Fibroblast of lung (primary cell): ENCODE measurements at regions not wholly inside any gene's neighbourhood (a gene's known extent, or its start where the extent isn't known, plus 50 kb on each side); places are given as distances from the start of the nearest gene placed in this dataset.
A peak's percentile ranks its signal among the peaks of the same experiment; 100 is the strongest.

Source experiments
- DNase-seq, 2 donors: peaks; one replicate each; pipeline versions ENCODE4 v3.0.0 to v3.0.0-alpha.2; 2010; ENCODE audit warnings: low read depth in 2 of 2
- H2AFZ ChIP-seq: 2 replicates; pipeline ENCODE4 v1.5.1; 2012; ENCODE audit warnings: low read length, control low read depth, inconsistent platforms
- H3K27ac ChIP-seq: 2 replicates; pipeline ENCODE4 v1.5.1; 2011; ENCODE audit warnings: low read length, control low read depth; ENCODE audit not compliant: insufficient read depth
- H3K27me3 ChIP-seq: 2 replicates; pipeline ENCODE4 v1.5.1; 2011; ENCODE audit warnings: mild to moderate bottlenecking, low read length; ENCODE audit not compliant: control insufficient read depth, insufficient read depth
- H3K36me3 ChIP-seq: 2 replicates; pipeline ENCODE4 v1.5.1; 2011; ENCODE audit warnings: low read length; ENCODE audit not compliant: control insufficient read depth, insufficient read depth
- H3K4me1 ChIP-seq: 2 replicates; pipeline ENCODE4 v1.5.1; 2011; ENCODE audit warnings: low read length; ENCODE audit not compliant: control insufficient read depth, insufficient read depth; ENCODE audit errors: extremely low read depth
- H3K4me2 ChIP-seq: 2 replicates; pipeline ENCODE4 v1.5.1; 2011; ENCODE audit warnings: low read length, control low read depth; ENCODE audit not compliant: insufficient read depth; ENCODE audit errors: extremely low read depth
- H3K4me3 ChIP-seq, 4 experiments: fragments of 200-600 bp in 1 of 4; sonication (generic) in 1 of 4; replicated peaks in 1 of 4; 2 replicates each; pipeline ENCODE4 v1.5.1; 2011 to 2016; ENCODE audit warnings: low read length in 4 of 4, low read depth in 3 of 4, mild to moderate bottlenecking in 3 of 4, control low read depth in 2 of 4, inconsistent platforms in 1 of 4, mixed read lengths in 1 of 4; ENCODE audit not compliant: insufficient read depth in 1 of 4; ENCODE audit errors: control extremely low read depth in 1 of 4
- H3K79me2 ChIP-seq: 2 replicates; pipeline ENCODE4 v1.5.1; 2012; ENCODE audit warnings: mild to moderate bottlenecking, low read length, inconsistent platforms; ENCODE audit not compliant: control insufficient read depth, insufficient read depth
- H3K9ac ChIP-seq: 2 replicates; pipeline ENCODE4 v1.5.1; 2011; ENCODE audit warnings: mild to moderate bottlenecking, low read length, control low read depth; ENCODE audit not compliant: insufficient read depth
- H3K9me3 ChIP-seq: 2 replicates; pipeline ENCODE4 v1.5.1; 2012; ENCODE audit warnings: low read depth, low read length; ENCODE audit not compliant: control insufficient read depth, insufficient read depth
- H4K20me1 ChIP-seq: 2 replicates; pipeline ENCODE4 v1.5.1; 2011; ENCODE audit warnings: low read length; ENCODE audit not compliant: control insufficient read depth, insufficient read depth; ENCODE audit errors: extremely low read depth
- CTCF ChIP-seq, 2 donors: IDR thresholded peaks in 1 of 2; conservative IDR thresholded peaks in 1 of 2; 1 replicate in 1 of 2; 2 replicates in 1 of 2; pipeline ENCODE4 v1.5.1; 2011 to 2012; ENCODE audit warnings: low read length in 2 of 2, control low read depth in 1 of 2, inconsistent platforms in 1 of 2, low read depth in 1 of 2, mild to moderate bottlenecking in 1 of 2
- EZH2 ChIP-seq: IDR thresholded peaks from 2 replicates; pipeline ENCODE4 v1.5.1; 2012; ENCODE audit warnings: low read length, control low read depth, mild to moderate bottlenecking; ENCODE audit errors: missing control alignments

- no peaks in the 10 kb centered on the region for H4K20me1 ChIP-seq
- H3K4me1 ChIP-seq: no peaks in the 10 kb centered on the region
- no peak overlapping the region for H3K4me3 ChIP-seq
- no peaks in the 10 kb centered on the region for H3K36me3 ChIP-seq
- no peak overlapping the region for H3K4me2 ChIP-seq
- no peak overlapping the region for H3K9ac ChIP-seq
- H3K27ac ChIP-seq: no peak overlapping the region
- no peaks in the 10 kb centered on the region for H3K9me3 ChIP-seq
- H2AFZ ChIP-seq: no peak overlapping the region
- no peaks in the 10 kb centered on the region for H3K79me2 ChIP-seq
- no peak for DNase-seq
- H3K27me3 ChIP-seq: no peaks in the 10 kb centered on the region
- no peak for TF ChIP-seq EZH2
- TF ChIP-seq CTCF (conservative IDR thresholded peaks at IDR 0.05 in 1 of 2, IDR thresholded peaks at IDR 0.05 in 1 of 2; ENCODE audit: low read depth in 1 of 2, low read length in 2 of 2): no peak
Observed at GRCh38 chr11:128259816-128260215, 327.5 kb downstream of the ETS1 start.

GRCh38 chr11:128254941-128255340 is 332.4 kb downstream of the ETS1 start:
- Histone ChIP-seq H2AFZ (no peak overlapping the region), H3K9ac (no peak overlapping the region), H3K4me3 (no peak overlapping the region), H3K27ac (no peak overlapping the region), H3K79me2 (no peaks in the 10 kb centered on the region), H3K4me1 (no peaks in the 10 kb centered on the region), H3K9me3 (no peaks in the 10 kb centered on the region), H3K36me3 (no peaks in the 10 kb centered on the region), H3K27me3 (no peaks in the 10 kb centered on the region), H4K20me1 (no peaks in the 10 kb centered on the region), H3K4me2 (no peak overlapping the region)
- TF ChIP-seq EZH2 (no peak), CTCF (conservative IDR thresholded peaks at IDR 0.05 in 1 of 2, IDR thresholded peaks at IDR 0.05 in 1 of 2; ENCODE audit: low read depth in 1 of 2, low read length in 2 of 2) (no peak)
- DNase-seq: no peak

- no peaks in the 10 kb centered on the region for H3K27me3 ChIP-seq
- TF ChIP-seq CTCF (conservative IDR thresholded peaks at IDR 0.05 in 1 of 2, IDR thresholded peaks at IDR 0.05 in 1 of 2; ENCODE audit: low read depth in 1 of 2, low read length in 2 of 2) (no peak), EZH2 (no peak)
- H3K36me3 ChIP-seq: no peaks in the 10 kb centered on the region
- H2AFZ ChIP-seq: no peak overlapping the region
- H3K79me2 ChIP-seq: no peaks in the 10 kb centered on the region
- no peak overlapping the region for H3K9ac ChIP-seq
- H3K27ac ChIP-seq: no peak overlapping the region
- H3K4me2 ChIP-seq: no peak overlapping the region
- no peaks in the 10 kb centered on the region for H3K4me1 ChIP-seq
- DNase-seq: peak; percentile 38 to 58
- no peak overlapping the region for H3K4me3 ChIP-seq
- H3K9me3 ChIP-seq: no peaks in the 10 kb centered on the region
- H4K20me1 ChIP-seq: no peaks in the 10 kb centered on the region
Observed at GRCh38 chr11:128251140-128251539, 336.2 kb downstream of the ETS1 start.
